Natural killer cell treated with Interleukin-12 subunit alpha and Interleukin-12 subunit beta and Interleukin-15 and Interleukin-18, amount 100 ng/mL, for 72 hours (primary cell): ENCODE measurements at regions not wholly inside any gene's neighbourhood (a gene's known extent, or its start where the extent isn't known, plus 50 kb on each side); places are given as distances from the start of the nearest gene placed in this dataset.

Experiments used
- ATAC-seq, 2 donors: fragments of 150-1000 bp; cut with Tn5 transposase in 1 of 2; sonication (Bioruptor Pico), chemical (Tn5 transposase) in 1 of 2; 2 replicates each; pipeline ENCODE4 v1.10.0; 2021
- DNase-seq: peaks from one replicate; pipeline ENCODE4 v3.0.0; 2022; ENCODE audit warnings: low spot score
- H3K27ac Mint-ChIP-seq, 2 donors: 1 replicate in 1 of 2; 2 replicates in 1 of 2; pipeline ENCODE4 v1.8.0; 2022; ENCODE audit warnings: mixed read lengths in 2 of 2, mild to moderate bottlenecking in 1 of 2, moderate library complexity in 1 of 2
- H3K27me3 Mint-ChIP-seq, 2 donors: 1 replicate in 1 of 2; 2 replicates in 1 of 2; pipeline ENCODE4 v1.8.0; 2022; ENCODE audit warnings: mixed read lengths in 2 of 2
- H3K36me3 Mint-ChIP-seq: one replicate; pipeline ENCODE4 v1.8.0; 2022; ENCODE audit warnings: mixed read lengths
- H3K4me1 Mint-ChIP-seq, 2 donors: 1 replicate in 1 of 2; 2 replicates in 1 of 2; pipeline ENCODE4 v1.8.0; 2022; ENCODE audit warnings: low read depth in 2 of 2, mixed read lengths in 2 of 2, mild to moderate bottlenecking in 1 of 2
- H3K4me3 Mint-ChIP-seq: one replicate; pipeline ENCODE4 v1.8.0; 2022; ENCODE audit warnings: mixed read lengths
- H3K9me3 Mint-ChIP-seq: 2 replicates; pipeline ENCODE4 v1.8.0; 2022; ENCODE audit warnings: mixed read lengths

DNA sequence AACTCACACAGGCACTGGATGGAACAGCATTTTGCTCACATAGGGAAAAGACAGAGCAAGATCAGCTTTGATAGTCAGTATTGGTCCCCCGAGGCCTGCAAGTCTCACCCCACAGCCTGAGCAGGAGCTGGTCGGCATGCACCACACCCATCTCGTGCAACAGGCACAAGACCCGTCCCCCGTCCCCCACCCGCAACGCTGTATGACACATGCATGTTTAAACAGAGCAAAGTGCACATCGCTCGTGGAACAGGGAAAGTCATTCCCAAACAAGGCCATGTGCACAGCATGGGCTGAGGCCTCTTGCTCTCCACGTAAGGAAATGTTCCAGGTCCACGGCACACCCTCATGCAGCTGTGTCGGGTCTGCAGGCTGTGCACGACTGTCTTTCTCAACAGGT, 527.2 kb downstream of the ACTR3B start:
- no peak for ATAC-seq
- no peak overlapping the region for H3K4me3 Mint-ChIP-seq
- H3K27me3 Mint-ChIP-seq = no peaks in the 10 kb centered on the region
- no peaks in the 10 kb centered on the region for H3K4me1 Mint-ChIP-seq
- DNase-seq = no peak
- no peak overlapping the region for H3K27ac Mint-ChIP-seq
- H3K36me3 Mint-ChIP-seq = peaks cover 4% of the 10 kb centered on the region
- H3K9me3 Mint-ChIP-seq = peaks cover 10% of the 10 kb centered on the region

GRCh38 chr7:153290066-153290465, 530.5 kb downstream of the ACTR3B start:
- DNase-seq (no peak), ATAC-seq (no peak)
- H3K4me1 Mint-ChIP-seq = no peaks in the 10 kb centered on the region
- H3K36me3 Mint-ChIP-seq = peaks cover 4% of the 10 kb centered on the region
- no peak overlapping the region for H3K4me3 Mint-ChIP-seq
- no peak overlapping the region for H3K27ac Mint-ChIP-seq
- H3K27me3 Mint-ChIP-seq = no peaks in the 10 kb centered on the region
- H3K9me3 Mint-ChIP-seq = peaks cover 16% of the 10 kb centered on the region

GRCh38 chr7:153297141-153297540, 537.6 kb downstream of the ACTR3B start:
- H3K36me3 Mint-ChIP-seq = peaks cover 5% of the 10 kb centered on the region
- H3K4me1 Mint-ChIP-seq = no peaks in the 10 kb centered on the region
- no peak for ATAC-seq

GRCh38 chr7:153301936-153302335, 542.4 kb downstream of the ACTR3B start:
- H3K9me3 Mint-ChIP-seq = peaks cover 15% of the 10 kb centered on the region
- no peaks in the 10 kb centered on the region for H3K27me3 Mint-ChIP-seq
- H3K36me3 Mint-ChIP-seq = peaks cover 11% of the 10 kb centered on the region
- ATAC-seq = no peak
- no peak overlapping the region for H3K4me3 Mint-ChIP-seq
- DNase-seq = no peak
- no peaks in the 10 kb centered on the region for H3K4me1 Mint-ChIP-seq
- H3K27ac Mint-ChIP-seq = no peak overlapping the region

More at GRCh38 chr7:153297141-153297540, 537.6 kb downstream of the ACTR3B start:
- peaks cover 23% of the 10 kb centered on the region for H3K9me3 Mint-ChIP-seq
- no peaks in the 10 kb centered on the region for H3K27me3 Mint-ChIP-seq
- no peak for DNase-seq
- H3K27ac Mint-ChIP-seq = no peak overlapping the region
- H3K4me3 Mint-ChIP-seq = no peak overlapping the region

- Mint-ChIP-seq H3K9me3 (peaks cover 26% of the 10 kb centered on the region), H3K4me3 (no peak overlapping the region), H3K4me1 (no peaks in the 10 kb centered on the region), H3K36me3 (no peaks in the 10 kb centered on the region), H3K27me3 (no peaks in the 10 kb centered on the region), H3K27ac (no peak overlapping the region)
- no peak for DNase-seq
- no peak for ATAC-seq
These were observed 560.5 kb downstream of the ACTR3B start for GRCh38 chr7:153320005-153320404.

GRCh38 chr7:153320681-153321080, 561.1 kb downstream of the ACTR3B start:
- H3K4me1 Mint-ChIP-seq = no peaks in the 10 kb centered on the region
- no peak for ATAC-seq
- H3K9me3 Mint-ChIP-seq = peaks cover 26% of the 10 kb centered on the region
- DNase-seq = no peak
- H3K27ac Mint-ChIP-seq = no peak overlapping the region
- H3K36me3 Mint-ChIP-seq = no peaks in the 10 kb centered on the region
- no peak overlapping the region for H3K4me3 Mint-ChIP-seq
- H3K27me3 Mint-ChIP-seq = no peaks in the 10 kb centered on the region

DNA sequence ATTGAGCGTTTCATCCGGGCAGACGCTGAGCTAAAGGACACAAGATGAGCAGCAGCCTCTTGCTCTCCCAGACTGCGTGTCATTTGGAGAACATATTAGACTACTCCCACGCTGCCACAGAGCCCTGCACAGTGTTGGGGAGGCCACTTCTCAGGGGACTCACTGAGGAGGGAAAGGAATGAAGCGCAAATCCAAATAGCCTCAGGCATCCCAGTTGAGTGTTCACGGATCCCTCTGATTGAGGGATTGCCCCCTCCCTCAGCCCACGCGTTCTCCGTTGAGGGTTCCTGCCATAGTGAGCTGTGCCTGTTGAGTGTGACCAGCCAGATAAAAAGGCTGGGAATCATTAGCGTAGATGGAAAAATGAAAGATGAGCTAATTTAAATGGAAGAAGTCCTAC, 563.4 kb downstream of the ACTR3B start:
- Mint-ChIP-seq H3K9me3 (peaks cover 25% of the 10 kb centered on the region), H3K4me3 (no peak overlapping the region), H3K36me3 (no peaks in the 10 kb centered on the region), H3K4me1 (no peaks in the 10 kb centered on the region), H3K27me3 (no peaks in the 10 kb centered on the region), H3K27ac (no peak overlapping the region)
- ATAC-seq (no peak), DNase-seq (no peak)

GRCh38 chr7:153324094-153324493, 564.5 kb downstream of the ACTR3B start:
- H3K27me3 Mint-ChIP-seq = no peaks in the 10 kb centered on the region
- DNase-seq (no peak), ATAC-seq (no peak)
- H3K36me3 Mint-ChIP-seq = no peaks in the 10 kb centered on the region
- H3K4me1 Mint-ChIP-seq = no peaks in the 10 kb centered on the region
- no peak overlapping the region for H3K4me3 Mint-ChIP-seq
- no peak overlapping the region for H3K27ac Mint-ChIP-seq
- peaks cover 22% of the 10 kb centered on the region for H3K9me3 Mint-ChIP-seq

- DNase-seq (no peak), ATAC-seq (no peak)
- H3K27me3 Mint-ChIP-seq = no peaks in the 10 kb centered on the region
- no peaks in the 10 kb centered on the region for H3K36me3 Mint-ChIP-seq
- peaks cover 13% of the 10 kb centered on the region for H3K9me3 Mint-ChIP-seq
- H3K4me1 Mint-ChIP-seq = no peaks in the 10 kb centered on the region
- H3K4me3 Mint-ChIP-seq = no peak overlapping the region
- no peak overlapping the region for H3K27ac Mint-ChIP-seq
These were observed 568.1 kb downstream of the ACTR3B start for GRCh38 chr7:153327683-153328082.

GRCh38 chr7:153331427-153331826, 571.9 kb downstream of the ACTR3B start:
- DNase-seq = no peak
- Mint-ChIP-seq H3K27ac (no peak overlapping the region), H3K36me3 (no peaks in the 10 kb centered on the region), H3K9me3 (peaks cover 20% of the 10 kb centered on the region), H3K27me3 (no peaks in the 10 kb centered on the region), H3K4me1 (no peaks in the 10 kb centered on the region), H3K4me3 (no peak overlapping the region)
- no peak for ATAC-seq

DNA sequence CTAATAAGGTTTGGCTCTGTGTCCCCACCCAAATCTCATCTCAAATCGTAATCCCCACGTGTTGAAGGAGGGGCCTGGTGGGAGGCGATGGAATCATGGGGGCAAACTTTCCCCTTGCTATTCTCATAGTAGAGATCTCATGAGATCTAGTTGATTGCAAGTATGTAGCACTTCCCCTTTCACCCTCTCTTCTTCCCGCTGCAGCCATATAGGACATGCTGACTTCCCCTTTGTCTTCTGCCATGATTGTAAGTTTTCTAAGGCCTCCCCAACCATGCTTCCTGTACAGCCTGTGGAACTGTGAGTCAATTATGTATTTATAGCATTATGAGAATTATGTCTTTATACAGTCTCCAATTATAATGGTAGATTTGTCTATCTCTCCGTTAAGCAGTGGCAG, 594.5 kb downstream of the ACTR3B start:
- H3K36me3 Mint-ChIP-seq = no peaks in the 10 kb centered on the region
- peaks cover 21% of the 10 kb centered on the region for H3K9me3 Mint-ChIP-seq
- ATAC-seq (no peak), DNase-seq (no peak)
- H3K4me3 Mint-ChIP-seq = no peak overlapping the region
- H3K27me3 Mint-ChIP-seq = no peaks in the 10 kb centered on the region
- no peak overlapping the region for H3K27ac Mint-ChIP-seq
- no peaks in the 10 kb centered on the region for H3K4me1 Mint-ChIP-seq

- no peaks in the 10 kb centered on the region for H3K27me3 Mint-ChIP-seq
- no peak overlapping the region for H3K4me3 Mint-ChIP-seq
- H3K9me3 Mint-ChIP-seq = peaks cover 11% of the 10 kb centered on the region
- H3K36me3 Mint-ChIP-seq = peaks cover 8% of the 10 kb centered on the region
- no peak overlapping the region for H3K27ac Mint-ChIP-seq
- no peaks in the 10 kb centered on the region for H3K4me1 Mint-ChIP-seq
- no peak for DNase-seq
- no peak for ATAC-seq
These were observed 610.5 kb downstream of the ACTR3B start for GRCh38 chr7:153370092-153370491.

DNA sequence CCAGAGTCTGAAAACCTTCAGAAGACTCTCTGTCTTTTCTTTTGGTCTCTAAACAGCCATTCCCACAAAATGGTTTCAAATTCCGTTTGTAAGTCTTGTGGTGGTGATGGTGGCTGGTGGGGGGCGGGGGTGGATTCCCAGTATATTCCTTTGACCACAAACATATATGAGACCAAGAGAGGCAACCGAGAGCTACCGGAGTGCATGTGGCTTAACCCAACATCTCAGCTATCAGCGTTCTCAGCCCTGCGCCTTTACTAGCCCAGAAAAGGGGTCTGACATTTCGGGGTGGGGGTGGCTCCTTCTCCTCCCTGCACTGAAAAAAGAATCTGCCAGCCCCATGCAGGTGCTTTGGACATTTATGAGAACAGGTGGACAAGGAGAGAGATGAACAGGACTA, 621.1 kb downstream of the ACTR3B start:
- DNase-seq (no peak), ATAC-seq (no peak)
- no peaks in the 10 kb centered on the region for H3K4me1 Mint-ChIP-seq
- H3K36me3 Mint-ChIP-seq = no peaks in the 10 kb centered on the region
- H3K27me3 Mint-ChIP-seq = peaks cover 0 to 3% of the 10 kb centered on the region in 2 donors
- H3K4me3 Mint-ChIP-seq = no peak overlapping the region
- H3K27ac Mint-ChIP-seq = no peak overlapping the region
- H3K9me3 Mint-ChIP-seq = peaks cover 7% of the 10 kb centered on the region

DNA sequence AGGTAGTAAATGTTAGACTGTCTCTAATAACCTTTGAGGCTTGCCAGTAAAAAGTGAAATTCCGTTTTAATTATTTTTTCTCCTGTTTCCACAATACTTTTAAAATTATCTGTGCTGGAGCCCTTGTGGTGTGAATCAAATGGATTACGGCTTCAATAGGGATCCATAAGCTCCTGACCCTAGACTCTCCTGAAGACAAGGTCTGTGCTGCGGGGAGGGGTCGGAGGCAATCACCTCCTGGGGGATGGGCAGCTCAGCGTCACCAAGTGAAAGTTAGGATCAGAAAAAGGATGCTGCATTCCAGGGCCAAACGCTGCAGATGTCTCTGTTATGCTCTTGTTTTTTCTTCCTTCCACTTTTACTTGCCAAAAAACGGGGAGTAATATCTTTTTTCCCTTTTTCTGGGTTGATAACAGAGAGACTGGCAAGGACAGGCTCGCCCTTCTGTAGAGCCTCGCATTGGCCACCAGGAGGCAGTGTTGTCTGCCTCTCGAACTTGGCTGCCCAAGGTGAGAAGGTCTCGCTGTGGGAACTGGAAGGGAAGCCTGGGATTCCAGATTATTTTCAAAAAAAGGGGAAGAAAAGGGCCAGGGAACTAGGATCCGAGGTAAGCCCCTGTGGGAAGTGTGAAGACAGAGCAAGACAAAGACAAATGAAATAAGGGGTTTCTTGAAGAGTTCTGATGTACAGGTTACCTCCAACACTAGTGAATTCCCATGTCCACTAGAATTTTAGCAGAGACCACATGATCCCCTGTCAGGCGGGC, 621.9 kb downstream of the ACTR3B start:
- no peak overlapping the region for H3K27ac Mint-ChIP-seq
- DNase-seq (no peak), ATAC-seq (no peak)
- no peak overlapping the region for H3K4me3 Mint-ChIP-seq
- no peaks in the 10 kb centered on the region for H3K4me1 Mint-ChIP-seq
- peaks cover 12% of the 10 kb centered on the region for H3K9me3 Mint-ChIP-seq
- H3K36me3 Mint-ChIP-seq = no peaks in the 10 kb centered on the region
- H3K27me3 Mint-ChIP-seq = peaks cover 0 to 5% of the 10 kb centered on the region in 2 donors

GRCh38 chr7:153382641-153383101, 623.1 kb downstream of the ACTR3B start:
- DNase-seq = no peak
- ATAC-seq = no peak
- H3K36me3 Mint-ChIP-seq = no peaks in the 10 kb centered on the region
- no peak overlapping the region for H3K27ac Mint-ChIP-seq
- no peaks in the 10 kb centered on the region for H3K4me1 Mint-ChIP-seq
- H3K9me3 Mint-ChIP-seq = peaks cover 16% of the 10 kb centered on the region
- no peak overlapping the region for H3K4me3 Mint-ChIP-seq
- peaks cover 0 to 5% of the 10 kb centered on the region in 2 donors for H3K27me3 Mint-ChIP-seq
